Endothelial cell of umbilical vein (primary cell): ENCODE measurements at regions not wholly inside any gene's neighbourhood (a gene's known extent, or its start where the extent isn't known, plus 50 kb on each side); places are given as distances from the start of the nearest gene placed in this dataset.
"Not testable (repeated sequence)": the region's sequence is repeated elsewhere in the genome, so short reads cannot be mapped to it uniquely, and the experiment has no call there.

Experiments used
- BruUV-seq: library from RNA; stranded (reverse); fragments of 400-500 nt; replicated peaks from 2 replicates; lab custom pipeline; 2021; lab: Mats Ljungman, UMichigan
- CTCF ChIA-PET: fragments of 300-600, 350-600 bp; sonication (Branson Sonifier 250); formaldehyde crosslinking; loops from one replicate; lab custom pipeline; 2021; ENCODE audit warnings: antibody characterized with exemption, inconsistent platforms; lab: Charles Lee
- POLR2A ChIA-PET: fragments of 300-600, 350-600 bp; sonication (Branson Sonifier 250); formaldehyde crosslinking; loops from one replicate; lab custom pipeline; 2021; ENCODE audit warnings: antibody characterized with exemption, inconsistent platforms; lab: Charles Lee
- DNase-seq: peaks from one replicate; pipeline ENCODE4 v3.0.0-alpha.2; 2011; ENCODE audit warnings: low read depth, low spot score
- FAIRE-seq: peaks from 2 replicates; lab custom pipeline; 2011; peaks lifted over from hg19 to GRCh38; lab: Jason Lieb, UNC
- H2AFZ ChIP-seq: 2 replicates; pipeline ENCODE4 v1.6.0; 2012; ENCODE audit warnings: low read depth, low read length, control low read depth, inconsistent platforms
- H3K27ac ChIP-seq: 2 replicates; pipeline ENCODE4 v1.5.1; 2011; ENCODE audit warnings: low read depth, mild to moderate bottlenecking, control low read depth, low read length, moderate library complexity; ENCODE audit not compliant: insufficient read depth
- H3K27me3 ChIP-seq, 2 experiments: 2 replicates each; pipeline versions ENCODE4 v1.6.0 to v1.6.1; 2011; ENCODE audit warnings: low read length in 2 of 2, mixed read lengths in 1 of 2; ENCODE audit not compliant: control insufficient read depth in 2 of 2, insufficient read depth in 2 of 2
- H3K36me3 ChIP-seq, 2 experiments: 2 replicates in 1 of 2; 3 replicates in 1 of 2; pipeline ENCODE4 v1.5.1; 2011; ENCODE audit warnings: low read length in 2 of 2, mild to moderate bottlenecking in 1 of 2, moderate library complexity in 1 of 2; ENCODE audit not compliant: control insufficient read depth in 2 of 2, insufficient read depth in 2 of 2; ENCODE audit errors: extremely low read depth in 1 of 2
- H3K4me1 ChIP-seq: 3 replicates; pipeline ENCODE4 v1.5.1; 2011; ENCODE audit warnings: mild to moderate bottlenecking, low read length; ENCODE audit not compliant: control insufficient read depth, insufficient read depth; ENCODE audit errors: extremely low read depth
- H3K4me2 ChIP-seq: 2 replicates; pipeline ENCODE4 v1.6.1; 2011; ENCODE audit warnings: low read length, control low read depth, mixed read lengths; ENCODE audit not compliant: insufficient read depth
- H3K4me3 ChIP-seq, 3 experiments: fragments of 200-600 bp in 1 of 3; sonication (generic), shearing (Covaris generic) in 1 of 3; replicated peaks in 1 of 3; 2 replicates each; pipeline ENCODE4 v1.5.1; 2011 to 2016; ENCODE audit warnings: control low read depth in 3 of 3, low read length in 3 of 3, mild to moderate bottlenecking in 2 of 3, inconsistent platforms in 1 of 3, low read depth in 1 of 3, moderate library complexity in 1 of 3; ENCODE audit not compliant: insufficient read depth in 1 of 3
- H3K79me2 ChIP-seq: 2 replicates; pipeline ENCODE4 v1.6.0; 2012; ENCODE audit warnings: low read length, inconsistent platforms; ENCODE audit not compliant: control insufficient read depth, insufficient read depth
- H3K9ac ChIP-seq: replicated peaks from 2 replicates; pipeline ENCODE3; 2011; ENCODE audit warnings: low read length, control low read depth; ENCODE audit not compliant: insufficient read depth; ENCODE audit errors: extremely low read depth
- H3K9me1 ChIP-seq: replicated peaks from 3 replicates; pipeline ENCODE4 v1.6.0; 2011; ENCODE audit warnings: mild to moderate bottlenecking, low read length; ENCODE audit not compliant: control insufficient read depth, insufficient read depth; ENCODE audit errors: extremely low read depth
- H3K9me3 ChIP-seq: replicated peaks from 2 replicates; pipeline ENCODE4 v1.5.1; 2012; ENCODE audit warnings: low read length, inconsistent platforms; ENCODE audit not compliant: control insufficient read depth, insufficient read depth
- H4K20me1 ChIP-seq: replicated peaks from 2 replicates; pipeline ENCODE3; 2011; ENCODE audit warnings: mild to moderate bottlenecking, low read length; ENCODE audit not compliant: control insufficient read depth, insufficient read depth; ENCODE audit errors: extremely low read depth
- JUN ChIP-seq: IDR thresholded peaks from 2 replicates; pipeline ENCODE4 v1.6.1; 2011; ENCODE audit warnings: borderline replicate concordance, low read depth; ENCODE audit not compliant: insufficient read length, insufficient read depth
- dilution Hi-C: fragments of 300-500 bp; cut with MboI; formaldehyde crosslinking; loops from one replicate; pipeline ENCODE4 v1.15.0; 2019; ENCODE audit warnings: low sequenced_read_pairs; ENCODE audit not compliant: extremely low pct_ligation_motif_present
- intact Hi-C: fragments of 100-400 bp; cut with micrococcal nuclease; formaldehyde crosslinking; loops from one replicate; pipeline ENCODE4 v1.10.0; 2022

- DNase-seq, H3K9me1 ChIP-seq, H3K9ac ChIP-seq, H3K4me3 ChIP-seq, dilution Hi-C loops, FAIRE-seq, H3K79me2 ChIP-seq, H3K27ac ChIP-seq, intact Hi-C loops, H2AFZ ChIP-seq, H3K27me3 ChIP-seq, H3K9me3 ChIP-seq, H3K36me3 ChIP-seq, BruUV-seq, H3K4me2 ChIP-seq, H3K4me1 ChIP-seq, H4K20me1 ChIP-seq, POLR2A ChIA-PET: not testable (repeated sequence)
- CTCF ChIA-PET, result interaction anchor here (0.7 kb wide), 1 partner anchor 14 kb away, joined by 3 read pairs; no protein-coding TSS in a partner anchor
Observed at GRCh38 chr7:46590918-46591905, 670.1 kb upstream of the IGFBP3 start.

GRCh38 chr7:46589286-46589685, 668.2 kb upstream of the IGFBP3 start:
- no TSS peak for BruUV-seq
- no peaks in the 10 kb centered on the region for H3K4me1 ChIP-seq
- H3K36me3 ChIP-seq, result no peaks in the 10 kb centered on the region
- H4K20me1 ChIP-seq, result no peaks in the 10 kb centered on the region
- no peak overlapping the region for H3K9ac ChIP-seq
- dilution Hi-C loops (no loop called here), intact Hi-C loops (no loop called here)
- FAIRE-seq, result no peak
- peak overlapping the region; percentile 44 for H2AFZ ChIP-seq
- H3K79me2 ChIP-seq, result no peaks in the 10 kb centered on the region
- no peak overlapping the region for H3K27ac ChIP-seq
- CTCF ChIA-PET, result interaction anchor here (1.6 to 1.7 kb wide), 2 partner anchors 12 to 125 kb away, joined by 4 read pairs; no protein-coding TSS in a partner anchor
- DNase-seq, result peak; percentile 36
- H3K27me3 ChIP-seq, result no peaks in the 10 kb centered on the region
- no peak overlapping the region for H3K4me2 ChIP-seq
- no peak overlapping the region for H3K4me3 ChIP-seq
- no peaks in the 10 kb centered on the region for H3K9me3 ChIP-seq
- POLR2A ChIA-PET, result no interaction called here
- H3K9me1 ChIP-seq, result no peaks in the 10 kb centered on the region
- TF ChIP-seq JUN, result no peak
